Keratinocyte (primary cell): ENCODE measurements at regions not wholly inside any gene's neighbourhood (a gene's known extent, or its start where the extent isn't known, plus 50 kb on each side); places are given as distances from the start of the nearest gene placed in this dataset.

Source experiments
- DNase-seq: peaks from one replicate; pipeline ENCODE4 v3.0.0-alpha.2; 2011; ENCODE audit warnings: low read depth, missing footprints, low spot score
- FAIRE-seq: peaks from 2 replicates; lab custom pipeline; 2011; peaks lifted over from hg19 to GRCh38; lab: Jason Lieb, UNC
- H2AFZ ChIP-seq: 2 replicates; pipeline ENCODE4 v1.6.0; 2012; ENCODE audit warnings: low read length, control low read depth, inconsistent platforms; ENCODE audit not compliant: control insufficient read depth
- H3K27ac ChIP-seq: 2 replicates; pipeline ENCODE4 v1.5.1; 2011; ENCODE audit warnings: low read length; ENCODE audit not compliant: control insufficient read depth, insufficient read depth
- H3K27me3 ChIP-seq: 3 replicates; pipeline ENCODE4 v1.6.0; 2011; ENCODE audit warnings: low read length; ENCODE audit not compliant: control insufficient read depth, insufficient read depth; ENCODE audit errors: extremely low read depth
- H3K36me3 ChIP-seq, 2 experiments: 2 replicates in 1 of 2; 3 replicates in 1 of 2; pipeline ENCODE4 v1.5.1; 2011; ENCODE audit warnings: low read length in 2 of 2, mild to moderate bottlenecking in 1 of 2; ENCODE audit not compliant: control insufficient read depth in 2 of 2, insufficient read depth in 2 of 2; ENCODE audit errors: extremely low read depth in 1 of 2
- H3K4me1 ChIP-seq: 3 replicates; pipeline ENCODE4 v1.5.1; 2011; ENCODE audit warnings: low read length; ENCODE audit not compliant: control insufficient read depth, insufficient read depth; ENCODE audit errors: extremely low read depth
- H3K4me2 ChIP-seq: 3 replicates; pipeline ENCODE4 v1.6.0; 2011; ENCODE audit warnings: low read depth, low read length; ENCODE audit not compliant: control insufficient read depth, insufficient read depth; ENCODE audit errors: extremely low read depth
- H3K4me3 ChIP-seq, 3 experiments: fragments of 200-600 bp in 1 of 3; sonication (generic) in 1 of 3; 2 replicates in 2 of 3; 3 replicates in 1 of 3; pipeline ENCODE4 v1.5.1; 2011 to 2016; ENCODE audit warnings: low read length in 3 of 3, mild to moderate bottlenecking in 3 of 3, control low read depth in 2 of 3, inconsistent platforms in 1 of 3, low read depth in 1 of 3, mixed read lengths in 1 of 3, mixed run types in 1 of 3, moderate library complexity in 1 of 3; ENCODE audit not compliant: control insufficient read depth in 2 of 3, insufficient read depth in 2 of 3; ENCODE audit errors: extremely low read depth in 1 of 3
- H3K79me2 ChIP-seq: 2 replicates; pipeline ENCODE4 v1.6.0; 2012; ENCODE audit warnings: low read length; ENCODE audit not compliant: control insufficient read depth, insufficient read depth
- H3K9ac ChIP-seq: 3 replicates; pipeline ENCODE4 v1.6.0; 2011; ENCODE audit warnings: low read length; ENCODE audit not compliant: control insufficient read depth, insufficient read depth; ENCODE audit errors: extremely low read depth
- H3K9me1 ChIP-seq: 3 replicates; pipeline ENCODE4 v1.6.0; 2011; ENCODE audit warnings: low read length; ENCODE audit not compliant: control insufficient read depth, insufficient read depth; ENCODE audit errors: extremely low read depth
- H3K9me3 ChIP-seq: 2 replicates; pipeline ENCODE4 v1.5.1; 2012; ENCODE audit warnings: low read depth, low read length; ENCODE audit not compliant: control insufficient read depth
- H4K20me1 ChIP-seq: 3 replicates; pipeline ENCODE4 v1.6.0; 2011; ENCODE audit warnings: low read length; ENCODE audit not compliant: control insufficient read depth, insufficient read depth; ENCODE audit errors: extremely low read depth
- EZH2 ChIP-seq: IDR thresholded peaks from one replicate; pipeline ENCODE4 v1.6.1; 2012; ENCODE audit warnings: inconsistent platforms, mild to moderate bottlenecking, low read length, moderate library complexity
- dilution Hi-C: fragments of 300-500 bp; cut with MboI; formaldehyde crosslinking; loops from one replicate; pipeline ENCODE4 v1.7.0; 2020; ENCODE audit warnings: low sequenced_read_pairs; ENCODE audit not compliant: extremely low pct_ligation_motif_present
- TF ChIP-seq, protein P1 (sequence below), 3 experiments: IDR thresholded peaks in 1 of 3; conservative IDR thresholded peaks in 1 of 3; optimal IDR thresholded peaks in 1 of 3; 2 replicates in 2 of 3; 3 replicates in 1 of 3; pipeline versions ENCODE3 to v1.5.1; 2011; ENCODE audit warnings: low read length in 3 of 3, mild to moderate bottlenecking in 3 of 3, moderate library complexity in 2 of 3, control low read depth in 1 of 3, inconsistent platforms in 1 of 3; ENCODE audit not compliant: insufficient read depth in 2 of 3; ENCODE audit errors: extremely low read depth in 1 of 3

- Histone ChIP-seq H3K4me1 (no peaks in the 10 kb centered on the region), H4K20me1 (no peaks in the 10 kb centered on the region), H3K79me2 (no peaks in the 10 kb centered on the region), H3K4me2 (no peak overlapping the region), H3K4me3 (no peak overlapping the region), H3K27ac (no peak overlapping the region), H3K9me1 (no peaks in the 10 kb centered on the region), H3K27me3 (no peaks in the 10 kb centered on the region), H2AFZ (no peak overlapping the region), H3K9me3 (no peaks in the 10 kb centered on the region), H3K9ac (no peak overlapping the region), H3K36me3 (no peaks in the 10 kb centered on the region)
- no peak for DNase-seq
- no peak for TF ChIP-seq EZH2
- TF ChIP-seq, protein P1, sequence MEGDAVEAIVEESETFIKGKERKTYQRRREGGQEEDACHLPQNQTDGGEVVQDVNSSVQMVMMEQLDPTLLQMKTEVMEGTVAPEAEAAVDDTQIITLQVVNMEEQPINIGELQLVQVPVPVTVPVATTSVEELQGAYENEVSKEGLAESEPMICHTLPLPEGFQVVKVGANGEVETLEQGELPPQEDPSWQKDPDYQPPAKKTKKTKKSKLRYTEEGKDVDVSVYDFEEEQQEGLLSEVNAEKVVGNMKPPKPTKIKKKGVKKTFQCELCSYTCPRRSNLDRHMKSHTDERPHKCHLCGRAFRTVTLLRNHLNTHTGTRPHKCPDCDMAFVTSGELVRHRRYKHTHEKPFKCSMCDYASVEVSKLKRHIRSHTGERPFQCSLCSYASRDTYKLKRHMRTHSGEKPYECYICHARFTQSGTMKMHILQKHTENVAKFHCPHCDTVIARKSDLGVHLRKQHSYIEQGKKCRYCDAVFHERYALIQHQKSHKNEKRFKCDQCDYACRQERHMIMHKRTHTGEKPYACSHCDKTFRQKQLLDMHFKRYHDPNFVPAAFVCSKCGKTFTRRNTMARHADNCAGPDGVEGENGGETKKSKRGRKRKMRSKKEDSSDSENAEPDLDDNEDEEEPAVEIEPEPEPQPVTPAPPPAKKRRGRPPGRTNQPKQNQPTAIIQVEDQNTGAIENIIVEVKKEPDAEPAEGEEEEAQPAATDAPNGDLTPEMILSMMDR (optimal IDR thresholded peaks at IDR 0.05 in 1 of 3, IDR thresholded peaks at IDR 0.05 in 1 of 3, conservative IDR thresholded peaks at IDR 0.05 in 1 of 3; ENCODE audit: extremely low read depth in 1 of 3, insufficient read depth in 2 of 3, low read length in 3 of 3): no peak
- dilution Hi-C loops: no loop called here
- FAIRE-seq: no peak
Measured at GRCh38 chrX:79243691-79244090, 99.2 kb downstream of the GPR174 start.

GRCh38 chrX:79235899-79236298 is 91.4 kb downstream of the GPR174 start:
- no peak for DNase-seq
- Histone ChIP-seq H3K27ac (no peak overlapping the region), H3K79me2 (no peaks in the 10 kb centered on the region), H3K4me3 (no peak overlapping the region), H3K9me1 (no peaks in the 10 kb centered on the region), H3K4me2 (no peak overlapping the region), H3K4me1 (no peaks in the 10 kb centered on the region), H3K9ac (no peak overlapping the region), H3K27me3 (no peaks in the 10 kb centered on the region), H3K36me3 (no peaks in the 10 kb centered on the region), H2AFZ (no peak overlapping the region), H3K9me3 (no peaks in the 10 kb centered on the region), H4K20me1 (no peaks in the 10 kb centered on the region)
- FAIRE-seq: no peak
- dilution Hi-C loops: no loop called here
- no peak for TF ChIP-seq EZH2
- TF ChIP-seq, protein P1 (optimal IDR thresholded peaks at IDR 0.05 in 1 of 3, IDR thresholded peaks at IDR 0.05 in 1 of 3, conservative IDR thresholded peaks at IDR 0.05 in 1 of 3; ENCODE audit: extremely low read depth in 1 of 3, insufficient read depth in 2 of 3, low read length in 3 of 3): no peak
